Gastroesophageal sphincter (tissue), 4 donors: ENCODE measurements at regions not wholly inside any gene's neighbourhood (a gene's known extent, or its start where the extent isn't known, plus 50 kb on each side); places are given as distances from the start of the nearest gene placed in this dataset.
"Not testable (repeated sequence)": the region's sequence is repeated elsewhere in the genome, so short reads cannot be mapped to it uniquely, and the experiment has no call there.

Experiments used
- ATAC-seq: fragments of 150-250 bp; one replicate; pipeline ENCODE4 v1.9.1; 2016; ENCODE audit warnings: mild to moderate bottlenecking, moderate library complexity
- H3K27ac ChIP-seq, 4 donors: fragments of 200-600 bp; sonication (generic) in 3 of 4; 1 replicate in 3 of 4; 2 replicates in 1 of 4; pipeline ENCODE4 v1.5.1; 2016 to 2019
- H3K27me3 ChIP-seq: fragments of 200-600 bp; sonication (generic); one replicate; pipeline ENCODE4 v1.5.1; 2019
- H3K36me3 ChIP-seq, 2 donors: fragments of 200-600 bp; sonication (generic); one replicate each; pipeline ENCODE4 v1.5.1; 2019; ENCODE audit warnings: control low read depth in 1 of 2
- H3K4me1 ChIP-seq, 3 donors: fragments of 200-600 bp; sonication (generic); 1 replicate in 2 of 3; 2 replicates in 1 of 3; pipeline ENCODE4 v1.5.1; 2016 to 2019; ENCODE audit warnings: control low read depth in 2 of 3
- H3K4me3 ChIP-seq, 2 donors: fragments of 200-600 bp; sonication (generic); one replicate each; pipeline ENCODE4 v1.5.1; 2019; ENCODE audit warnings: mild to moderate bottlenecking in 1 of 2, moderate library complexity in 1 of 2
- H3K9me3 ChIP-seq, 3 donors: fragments of 200-600 bp; sonication (generic); one replicate each; pipeline ENCODE4 v1.5.1; 2017 to 2019; ENCODE audit warnings: control low read depth in 2 of 3
- CTCF ChIP-seq, 4 experiments: fragments of 200-600 bp in 2 of 4; fragments of 450-650 bp in 2 of 4; sonication (generic) in 1 of 4; IDR thresholded peaks; one replicate each; pipeline ENCODE4 v1.5.1; 2017 to 2019; ENCODE audit warnings: antibody characterized with exemption in 4 of 4, mild to moderate bottlenecking in 2 of 4, moderate library complexity in 2 of 4
- EP300 ChIP-seq: sonication (generic); formaldehyde crosslinking; IDR thresholded peaks from one replicate; pipeline ENCODE4 v1.6.1; 2017; ENCODE audit warnings: antibody characterized with exemption, mild to moderate bottlenecking
- POLR2A ChIP-seq, 2 donors: fragments of 450-650 bp; IDR thresholded peaks; one replicate each; pipeline ENCODE4 v1.6.1; 2017; ENCODE audit warnings: antibody characterized with exemption in 2 of 2, mild to moderate bottlenecking in 2 of 2, moderate library complexity in 1 of 2
- POLR2AphosphoS5 ChIP-seq: sonication (generic); formaldehyde crosslinking; IDR thresholded peaks from one replicate; pipeline ENCODE4 v1.6.1; 2017; ENCODE audit warnings: antibody characterized with exemption
- WGBS, 2 donors: methylation state at CpG; one replicate each; pipeline ENCODE4 v1.1.5; 2018; ENCODE audit warnings: low coverage in 1 of 2; 5-methylcytosine and 5-hydroxymethylcytosine counted together

DNA sequence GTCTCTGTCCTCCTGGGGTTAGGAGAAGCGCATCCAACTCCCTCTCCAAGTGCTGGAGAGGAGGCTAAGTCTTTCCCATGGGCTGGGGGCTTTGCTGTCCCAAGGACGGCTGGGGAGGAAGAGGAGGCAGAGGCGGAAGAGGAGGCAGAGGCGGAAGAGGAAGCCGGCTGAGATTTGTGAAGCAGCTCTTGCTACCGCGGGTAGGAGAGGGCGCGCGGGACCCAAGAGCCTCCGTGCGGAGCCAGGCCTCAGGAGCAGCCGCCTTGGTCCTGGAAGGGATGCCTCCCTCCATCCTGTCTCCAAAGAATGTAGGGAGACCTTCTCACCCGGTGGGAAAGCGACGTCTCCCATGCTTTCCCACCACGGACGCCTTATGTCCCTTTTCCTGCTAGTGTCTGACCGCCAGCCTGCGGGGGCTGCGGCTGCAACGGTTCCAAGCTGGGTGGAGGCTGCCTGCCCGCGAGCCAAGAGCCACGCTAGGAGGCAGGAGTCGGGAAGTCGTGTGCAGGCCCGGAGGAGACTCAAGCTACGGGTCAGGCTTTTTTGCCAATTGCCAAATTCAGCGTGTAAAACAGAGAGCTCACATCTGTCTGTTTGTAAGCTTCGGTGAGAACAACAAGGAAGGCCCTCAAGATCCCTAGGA lies 320.3 kb downstream of the FAM72C start:
- Histone ChIP-seq H3K4me3 (no peak overlapping the region), H3K4me1 (no peaks in the 10 kb centered on the region), H3K9me3 (no peaks in the 10 kb centered on the region), H3K27me3 (peaks cover 67% of the 10 kb centered on the region), H3K36me3 (no peaks in the 10 kb centered on the region), H3K27ac (no peak overlapping the region)
- ATAC-seq, result no peak
- WGBS, 2 donors, result 20 to 21% methylated on average over 1 to 8 of the region's 31 CpGs
- TF ChIP-seq CTCF (IDR thresholded peaks at IDR 0.05) (no peak), POLR2AphosphoS5 (no peak)

DNA sequence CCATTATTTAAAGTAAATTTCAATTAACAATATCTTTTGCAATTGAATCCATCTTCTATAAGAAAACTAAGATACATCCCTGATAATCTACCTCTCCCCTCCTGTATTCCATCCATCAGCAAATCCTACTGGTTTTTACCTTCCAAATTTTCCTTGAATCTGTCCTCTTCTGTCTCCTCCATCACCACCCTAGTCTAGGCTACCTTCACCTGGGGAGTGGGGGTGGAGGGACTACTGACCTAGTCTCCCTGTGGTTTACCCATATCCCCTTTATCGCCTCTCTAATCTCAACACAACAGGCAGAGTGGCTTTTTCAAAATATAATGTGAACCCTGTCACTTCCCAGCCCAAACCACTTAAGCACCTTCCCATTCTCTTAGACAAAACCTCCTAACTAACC lies 327.8 kb downstream of the FAM72C start:
- not testable (repeated sequence) for ATAC-seq, H3K27ac ChIP-seq, H3K4me1 ChIP-seq, H3K4me3 ChIP-seq, H3K9me3 ChIP-seq, H3K36me3 ChIP-seq
- WGBS, 2 donors, result 7 to 86% methylated on average over 1 of the region's 1 CpG
- peaks cover 45% of the 10 kb centered on the region for H3K27me3 ChIP-seq

DNA sequence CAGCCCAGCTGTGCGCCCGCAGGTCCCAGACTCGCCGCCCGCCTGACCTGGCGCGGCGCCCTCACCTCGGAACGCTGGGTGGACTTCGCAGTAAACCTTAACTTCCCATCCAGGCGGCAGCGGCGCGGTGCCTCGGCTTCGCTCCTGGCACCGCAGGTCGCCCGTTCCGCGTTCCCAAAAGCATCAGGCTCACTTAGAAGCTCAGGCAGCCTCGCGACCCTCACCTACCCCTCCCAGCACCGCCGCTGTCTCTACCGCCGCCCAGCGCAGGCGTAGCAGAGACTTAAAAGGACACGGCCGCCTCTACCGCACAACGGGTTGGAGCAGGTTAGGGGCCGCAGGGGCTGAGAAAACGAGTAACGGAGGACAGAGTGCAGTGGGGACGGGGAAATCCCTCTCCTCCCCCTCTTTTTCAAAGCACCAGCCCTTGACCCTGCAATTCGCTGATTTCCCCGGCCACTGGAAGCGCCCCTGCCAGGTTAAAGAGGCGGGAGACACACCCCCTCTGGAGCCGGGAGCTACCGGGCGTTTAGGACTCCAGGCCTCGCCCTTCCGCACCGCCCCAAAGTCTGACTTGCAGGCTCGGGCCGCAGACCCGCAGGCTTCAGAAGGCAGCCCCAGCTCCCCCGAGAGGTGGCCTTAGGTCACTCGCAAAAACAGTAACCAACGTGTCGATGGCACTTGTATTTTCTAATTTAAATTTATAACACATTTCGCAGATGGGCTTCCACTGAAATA lies 328.5 kb downstream of the FAM72C start:
- H3K4me1 ChIP-seq, result no peaks in the 10 kb centered on the region
- H3K27me3 ChIP-seq, result peaks cover 38% of the 10 kb centered on the region
- ATAC-seq, result no peak
- H3K27ac ChIP-seq, result no peak overlapping the region
- no peaks in the 10 kb centered on the region for H3K36me3 ChIP-seq
- WGBS, 2 donors, result 5 to 28% methylated on average over 4 to 9 of the region's 56 CpGs
- TF ChIP-seq CTCF (IDR thresholded peaks at IDR 0.05) (no peak), POLR2AphosphoS5 (no peak), EP300 (no peak), POLR2A (IDR thresholded peaks at IDR 0.05) (no peak)
- H3K9me3 ChIP-seq, result no peaks in the 10 kb centered on the region
- peak overlapping the region in 1 of 2 donors; percentile 8 for H3K4me3 ChIP-seq

DNA sequence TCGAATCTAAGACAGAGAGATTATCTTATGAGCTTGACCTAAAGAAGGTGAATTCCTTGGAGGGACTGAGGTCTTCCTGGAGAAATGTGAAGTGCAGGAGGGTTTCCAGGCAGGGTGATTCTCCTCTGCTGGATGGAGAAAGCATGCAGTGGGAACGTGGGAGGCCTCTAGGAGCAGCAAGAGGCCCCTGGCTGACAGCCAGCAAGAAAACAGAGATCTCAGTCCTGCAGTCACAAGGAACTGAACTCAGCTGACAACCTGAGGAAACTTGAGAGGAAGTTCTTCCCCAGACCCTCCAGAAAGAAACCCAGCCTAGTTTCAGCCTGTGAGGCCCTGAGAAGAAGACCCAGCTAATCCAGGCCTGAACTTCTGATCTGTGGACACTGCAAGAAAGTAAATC lies 345.9 kb downstream of the FAM72C start:
- Histone ChIP-seq H3K36me3 (no peaks in the 10 kb centered on the region), H3K4me1 (no peaks in the 10 kb centered on the region), H3K9me3 (no peaks in the 10 kb centered on the region), H3K27me3 (no peaks in the 10 kb centered on the region), H3K4me3 (no peak overlapping the region), H3K27ac (no peak overlapping the region)
- TF ChIP-seq CTCF (IDR thresholded peaks at IDR 0.05) (no peak), POLR2A (IDR thresholded peaks at IDR 0.05) (no peak), EP300 (no peak), POLR2AphosphoS5 (no peak)
- ATAC-seq, result no peak
- WGBS, 2 donors, result 29 to 41% methylated on average over 2 of the region's 2 CpGs

- TF ChIP-seq POLR2AphosphoS5, result no peak
- no peak for TF ChIP-seq EP300
- TF ChIP-seq POLR2A (IDR thresholded peaks at IDR 0.05), result no peak
- TF ChIP-seq CTCF (IDR thresholded peaks at IDR 0.05), result no peak
- no peaks in the 10 kb centered on the region for H3K36me3 ChIP-seq
- 73 to 80% methylated on average over 1 to 12 of the region's 12 CpGs for WGBS, 2 donors
- no peaks in the 10 kb centered on the region for H3K27me3 ChIP-seq
- no peak overlapping the region for H3K27ac ChIP-seq
- no peaks in the 10 kb centered on the region for H3K9me3 ChIP-seq
- no peak overlapping the region for H3K4me3 ChIP-seq
- ATAC-seq, result no peak
- no peaks in the 10 kb centered on the region for H3K4me1 ChIP-seq
Observed at GRCh38 chr1:143619851-143620250, 351.9 kb downstream of the FAM72C start.
